CD4-positive, alpha-beta T cell treated with Interferon gamma for 1 hour (primary cell): ENCODE measurements at regions not wholly inside any gene's neighbourhood (a gene's known extent, or its start where the extent isn't known, plus 50 kb on each side); places are given as distances from the start of the nearest gene placed in this dataset.

Source experiments
- DNase-seq: peaks from one replicate; pipeline ENCODE4 v3.0.0-alpha.2; 2020

GRCh38 chr13:108156749-108157148, 58.6 kb downstream of the LIG4 start:
- no peak for DNase-seq

GRCh38 chr13:108155185-108156106, 59.9 kb downstream of the LIG4 start:
- peak; percentile 3 for DNase-seq

DNA sequence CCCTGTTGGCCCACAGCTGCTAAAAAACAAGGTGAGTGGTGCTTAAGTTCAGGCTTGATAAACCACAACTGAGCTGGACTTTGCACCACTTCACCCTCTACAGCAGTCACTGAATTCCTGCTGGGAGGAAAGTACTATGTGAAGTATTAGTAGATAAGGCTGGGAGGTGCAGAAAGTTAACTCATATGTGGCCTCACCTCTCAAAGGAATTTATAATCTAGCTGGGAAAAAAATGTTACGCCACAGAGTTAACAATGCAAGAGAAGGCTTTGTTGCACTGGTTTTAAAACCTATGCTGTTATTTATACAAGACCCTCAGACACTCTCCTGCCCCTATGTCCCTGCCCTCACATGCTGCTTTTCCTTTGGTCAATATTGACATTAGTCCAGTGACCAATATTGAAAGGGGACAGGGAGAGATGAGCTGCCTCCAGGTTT, 60.9 kb downstream of the LIG4 start:
- no peak for DNase-seq

DNA sequence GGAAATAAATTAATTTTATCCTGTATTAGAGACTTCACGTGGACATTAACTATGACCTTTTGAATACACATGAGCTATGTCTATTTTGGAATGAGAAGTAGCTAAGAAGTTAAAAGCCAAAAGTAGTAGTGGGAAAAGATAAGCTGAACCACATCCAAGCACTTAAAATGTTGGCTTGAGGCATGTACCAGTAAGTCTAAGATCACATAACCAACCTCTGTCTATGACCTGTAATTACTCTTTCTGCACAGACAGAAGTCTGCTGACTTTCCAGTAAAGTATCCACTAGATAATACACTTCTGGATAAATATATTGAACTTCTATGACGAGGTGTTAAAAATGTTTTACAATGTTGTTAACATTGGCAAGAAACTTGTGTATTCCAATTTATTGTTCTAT, 68.7 kb downstream of the LIG4 start:
- no peak for DNase-seq

GRCh38 chr13:108142702-108143436, 72.5 kb downstream of the LIG4 start:
- DNase-seq = no peak

DNA sequence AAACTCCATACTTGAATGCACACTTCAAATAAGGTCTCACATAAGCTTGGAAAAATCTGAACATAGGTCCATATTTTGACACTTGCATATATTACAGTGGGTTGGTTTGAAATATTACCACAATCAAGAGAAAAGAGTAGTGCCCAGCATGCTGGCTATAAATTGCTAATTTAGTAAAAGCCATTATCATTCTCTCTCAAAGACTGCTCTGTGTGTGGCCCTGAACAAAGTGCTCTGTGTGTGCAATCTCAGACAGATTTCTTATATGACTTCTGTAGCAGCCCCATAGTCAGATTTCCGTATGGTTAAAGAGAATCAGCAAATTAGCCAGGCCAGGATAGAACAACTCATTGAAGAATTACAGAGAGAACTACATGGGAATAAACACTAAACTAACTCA, 78.2 kb downstream of the LIG4 start:
- DNase-seq = no peak

DNA sequence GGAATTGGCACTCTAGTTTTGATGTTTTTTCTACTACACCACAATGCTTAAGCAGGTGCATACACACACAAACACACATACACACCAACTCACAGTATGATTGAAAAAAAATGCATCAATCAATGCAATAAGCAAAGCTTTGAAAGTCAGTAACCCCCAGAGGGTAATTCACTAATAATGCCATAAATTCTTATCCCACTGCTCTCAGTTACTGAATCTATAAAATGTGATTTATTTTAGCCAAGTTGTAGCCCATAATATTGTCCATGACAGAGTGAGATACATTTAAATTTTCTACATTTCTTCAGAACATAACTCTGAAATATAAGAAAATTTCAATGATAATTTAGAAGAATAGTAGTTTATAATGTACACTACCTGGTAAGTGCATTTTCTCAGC, 87.9 kb downstream of the LIG4 start:
- no peak for DNase-seq

GRCh38 chr13:108126056-108126455, 89.3 kb downstream of the LIG4 start:
- DNase-seq = no peak

- DNase-seq = no peak
These were observed 93.9 kb downstream of the LIG4 start for GRCh38 chr13:108121406-108121805.

DNA sequence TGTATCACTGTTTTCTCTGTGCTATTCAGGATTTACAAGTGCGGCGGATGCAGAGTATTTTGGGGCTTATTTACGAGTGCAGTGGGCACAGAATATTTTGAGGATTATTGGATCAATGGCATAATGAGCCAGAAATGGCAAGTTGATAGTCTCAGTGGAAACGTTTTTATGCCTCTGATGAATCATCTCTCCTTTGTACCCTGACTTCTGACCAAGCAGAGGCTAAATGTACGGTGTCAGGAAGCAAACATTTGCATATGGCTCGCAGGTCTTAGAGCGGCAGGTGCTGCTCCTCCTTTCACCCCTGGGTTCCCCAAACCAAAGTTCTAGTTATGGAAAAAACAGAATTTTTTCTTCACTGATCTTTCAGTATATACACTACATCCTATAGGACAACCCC, 94.5 kb downstream of the LIG4 start:
- no peak for DNase-seq

DNA sequence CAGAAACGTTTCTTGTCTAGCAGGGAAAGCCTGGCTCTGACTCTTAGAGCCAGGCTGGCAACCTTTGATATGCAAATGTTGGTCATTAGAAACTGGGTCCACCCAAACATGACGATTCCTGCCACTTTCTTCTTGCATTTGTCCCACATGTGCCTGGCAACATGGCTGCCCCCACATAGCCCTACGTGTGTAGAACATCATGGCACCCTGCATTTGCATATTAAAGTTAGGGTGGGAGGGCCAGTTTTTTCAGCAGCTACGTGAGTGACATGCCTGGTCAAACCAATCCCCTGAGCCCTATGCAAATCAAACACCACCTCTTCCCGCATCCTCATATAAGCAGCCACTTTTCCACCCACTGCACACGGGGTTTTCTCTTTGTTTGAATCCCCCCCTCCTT, 95.0 kb downstream of the LIG4 start:
- no peak for DNase-seq

DNA sequence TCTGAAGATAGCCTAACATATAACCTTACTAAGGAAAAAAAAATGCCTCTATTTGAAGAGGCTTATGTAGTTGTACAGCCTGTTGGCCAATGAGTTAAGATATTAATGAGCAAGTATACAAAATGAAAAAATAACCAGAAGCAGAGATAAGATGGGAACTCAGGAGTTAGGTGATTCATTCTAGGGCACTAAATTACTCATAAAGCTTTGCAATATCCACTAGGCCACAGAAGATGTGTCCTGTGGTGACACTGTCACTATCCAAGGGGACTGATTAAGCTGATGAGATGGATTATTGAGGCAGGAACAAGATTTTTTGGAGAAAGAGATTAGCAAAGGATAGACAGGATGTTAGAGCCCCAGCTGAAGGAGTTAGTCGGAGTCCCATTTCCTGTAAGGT, 99.6 kb downstream of the LIG4 start:
- no peak for DNase-seq

DNA sequence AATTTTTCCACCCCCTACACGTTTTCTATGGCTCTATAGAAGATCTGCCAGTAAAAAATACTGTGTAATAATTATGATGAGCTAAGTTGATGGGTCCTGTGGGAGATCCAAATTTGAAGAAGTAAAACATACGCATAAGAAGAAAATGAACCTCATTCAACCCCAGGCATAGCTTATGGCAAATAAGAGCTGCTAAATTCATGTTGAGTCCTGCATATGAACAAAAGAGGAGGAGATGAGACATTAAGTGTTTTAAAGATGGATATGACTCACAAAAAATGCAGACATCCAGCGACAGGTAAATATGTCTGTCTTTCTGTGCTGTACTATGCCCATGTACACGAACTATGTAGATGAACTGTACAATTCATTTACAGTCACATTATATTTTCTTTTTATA, 101.9 kb downstream of the LIG4 start:
- no peak for DNase-seq

DNA sequence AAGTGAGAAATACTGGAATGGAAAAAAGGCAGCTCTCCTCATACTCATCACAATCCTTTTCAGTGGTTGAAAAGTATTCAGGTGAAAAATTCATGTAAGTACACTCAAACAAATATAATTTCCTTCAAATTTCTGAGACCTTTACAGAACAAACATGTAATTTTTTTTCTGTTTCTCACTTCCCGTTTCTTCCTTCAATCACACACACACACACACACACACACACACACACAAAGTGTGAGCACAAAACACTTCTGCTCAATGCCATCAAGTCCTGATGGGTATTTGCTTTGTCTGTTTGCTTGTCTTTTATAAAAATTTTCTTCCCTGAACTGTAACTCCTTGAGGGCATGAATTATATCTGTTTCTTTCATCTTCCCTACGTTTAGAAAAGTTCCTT, 110.6 kb downstream of the LIG4 start:
- DNase-seq = no peak

- DNase-seq = no peak
These were observed 112.6 kb downstream of the LIG4 start for GRCh38 chr13:108102771-108103170.

GRCh38 chr13:108096301-108096915, 118.9 kb downstream of the LIG4 start:
- DNase-seq = no peak

DNA sequence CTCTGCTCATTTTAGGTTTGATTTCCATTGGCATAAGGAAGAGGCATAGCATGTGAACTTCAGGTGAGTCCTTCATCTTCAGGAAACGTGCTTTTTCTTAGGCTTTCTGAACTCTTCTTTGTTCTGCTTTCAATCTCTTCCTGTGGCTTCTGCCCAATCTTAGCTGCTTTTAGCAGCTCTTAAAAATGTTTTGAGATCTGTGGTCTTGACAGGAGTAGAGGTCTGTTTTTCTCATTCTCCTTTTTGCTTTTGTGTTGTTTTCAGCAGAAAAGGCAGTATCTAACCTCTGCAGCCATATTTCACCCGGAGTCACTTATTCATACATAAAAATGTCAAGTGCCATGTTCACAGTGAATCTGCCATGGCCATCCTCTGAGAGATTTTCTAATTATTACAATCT, 120.3 kb downstream of the LIG4 start:
- DNase-seq = no peak

DNA sequence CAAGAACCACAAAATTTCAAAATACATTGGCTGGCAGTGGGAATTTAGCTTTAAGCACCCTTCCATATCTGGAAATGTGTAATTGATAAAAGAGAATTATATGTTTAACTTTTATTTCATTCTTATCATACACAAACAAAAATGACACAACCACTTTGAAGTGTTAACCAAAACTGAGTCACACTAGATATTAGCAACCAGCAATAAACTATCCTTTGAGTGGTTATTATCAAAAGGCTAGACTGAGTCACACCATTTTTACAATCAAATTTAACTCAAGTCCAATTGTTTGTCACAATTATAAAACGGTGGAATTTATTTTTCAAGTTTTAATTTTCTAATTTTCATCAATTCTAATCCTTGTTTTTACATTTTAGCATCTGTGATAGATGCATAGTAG, 121.7 kb downstream of the LIG4 start:
- DNase-seq = no peak

DNA sequence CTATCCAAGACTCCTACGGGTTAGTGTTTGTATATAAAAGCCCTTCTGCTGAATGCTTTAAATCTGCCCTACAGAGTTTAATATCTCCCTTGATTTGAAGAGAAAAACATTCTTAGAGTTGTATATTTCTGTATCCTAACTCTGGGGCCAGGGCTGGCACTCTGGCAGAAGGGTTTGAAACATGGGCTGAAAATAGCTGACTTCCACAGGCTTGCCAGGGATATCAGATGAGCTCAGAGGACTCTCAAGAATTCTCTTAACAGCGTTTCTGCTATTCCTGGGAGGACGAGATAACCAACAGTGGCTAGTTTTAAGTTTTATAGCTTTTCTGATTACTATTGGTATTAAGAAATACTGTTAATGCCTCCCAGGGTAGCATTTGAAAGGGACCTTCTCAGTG, 127.5 kb downstream of the LIG4 start:
- no peak for DNase-seq

DNA sequence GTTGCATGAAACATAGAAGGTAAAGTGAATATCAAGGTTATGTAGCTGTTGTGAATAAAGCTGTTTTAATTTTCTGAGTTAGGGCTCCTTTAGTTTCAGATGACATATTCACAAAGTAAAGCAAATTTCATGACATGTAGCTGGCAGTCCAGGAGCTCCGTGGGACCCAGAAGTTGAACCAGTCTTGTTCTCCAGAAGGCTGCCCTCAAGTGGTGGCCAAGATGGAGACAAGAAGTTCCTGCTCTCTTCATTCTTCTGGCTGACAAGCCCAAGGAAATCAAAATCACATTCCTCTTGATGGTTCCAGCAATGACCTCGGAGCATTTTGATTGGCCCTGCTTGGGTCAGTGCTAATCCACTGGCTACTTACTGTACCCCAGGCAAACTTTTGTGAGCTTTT, 128.7 kb downstream of the LIG4 start:
- no peak for DNase-seq

DNA sequence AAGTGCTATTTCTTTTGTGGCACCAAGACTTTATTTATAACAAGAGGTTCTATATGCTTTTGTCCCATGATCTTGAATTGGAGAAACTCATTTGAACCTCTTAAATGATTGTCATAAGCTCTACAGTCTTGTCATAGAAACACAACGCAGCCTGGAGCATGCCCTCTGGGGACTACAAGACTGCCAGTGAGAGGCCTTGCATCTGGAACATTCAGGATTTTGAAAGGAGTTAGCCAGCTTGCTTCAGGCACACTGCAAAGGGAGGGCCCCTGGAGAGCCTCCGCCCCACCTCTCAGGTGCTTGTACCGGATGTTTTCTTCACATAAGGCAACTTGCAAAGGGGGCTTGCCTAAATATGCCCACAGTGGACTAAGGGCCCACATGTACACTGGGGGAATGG, 130.5 kb downstream of the LIG4 start:
- no peak for DNase-seq

- DNase-seq = no peak
These were observed 132.3 kb downstream of the LIG4 start for GRCh38 chr13:108083056-108083455.

DNA sequence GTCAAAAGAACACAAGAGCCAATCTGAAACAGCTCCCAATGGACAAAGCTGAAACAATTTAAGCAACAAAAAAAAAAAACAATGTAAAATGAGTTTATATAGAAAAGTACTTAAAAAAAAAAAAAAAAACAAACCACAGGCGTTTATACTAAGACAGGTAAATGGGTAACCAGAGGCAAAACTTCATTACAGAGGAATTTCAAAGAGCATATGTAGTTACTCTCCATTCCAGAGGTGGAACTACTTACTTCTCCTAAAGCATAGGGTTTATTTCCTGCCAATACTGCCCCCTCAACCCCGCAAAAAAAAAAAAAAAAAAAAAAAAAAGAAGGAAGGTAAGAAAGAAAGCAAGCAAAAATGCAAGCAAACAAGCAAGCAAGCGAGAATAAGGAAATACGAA, 132.9 kb downstream of the LIG4 start:
- DNase-seq = no peak

DNA sequence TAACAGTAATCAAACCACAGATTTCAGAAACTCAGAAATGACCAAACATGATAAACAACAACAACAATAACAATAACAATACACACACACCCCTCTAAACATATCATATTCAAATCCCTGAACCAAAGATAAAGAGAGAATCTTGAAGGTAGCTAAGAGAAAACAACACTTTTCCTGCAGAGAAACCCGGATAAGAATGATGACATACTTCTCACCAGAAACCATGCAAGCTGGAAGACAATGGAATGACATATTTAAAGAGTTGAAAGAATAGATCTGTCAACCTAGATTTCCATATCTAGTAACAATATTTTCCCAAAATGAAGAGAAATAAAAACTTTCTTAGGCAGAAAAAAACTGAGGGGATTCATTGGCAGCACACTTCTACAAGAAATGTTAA, 138.1 kb downstream of the LIG4 start:
- DNase-seq = no peak
